ENCODE measurements at regions not wholly inside any gene's neighbourhood (a gene's known extent, or its start where the extent isn't known, plus 50 kb on each side); places are given as distances from the start of the nearest gene placed in this dataset.
A peak's percentile ranks its signal among the peaks of the same experiment; 100 is the strongest.

DNA sequence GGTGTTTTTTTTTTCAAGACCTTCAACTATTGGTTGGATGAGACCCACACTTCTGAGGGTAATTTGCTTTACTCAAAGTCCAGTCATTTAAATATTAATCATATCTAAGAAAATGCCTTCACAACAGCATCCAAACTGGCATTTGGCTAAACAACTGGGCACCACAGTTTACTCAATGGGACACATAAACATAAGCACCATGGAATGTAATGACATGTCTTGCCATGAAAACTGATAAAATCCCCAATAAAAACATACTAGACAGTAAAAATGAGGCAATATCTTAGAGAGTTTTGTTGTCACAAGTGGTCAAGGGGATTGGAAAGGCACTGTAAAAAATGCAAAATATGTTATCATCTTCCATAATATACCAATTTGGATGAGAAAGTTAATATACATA is 838.8 kb upstream of the ADAMTS5 start:
- no peak for DNase-seq

DNA sequence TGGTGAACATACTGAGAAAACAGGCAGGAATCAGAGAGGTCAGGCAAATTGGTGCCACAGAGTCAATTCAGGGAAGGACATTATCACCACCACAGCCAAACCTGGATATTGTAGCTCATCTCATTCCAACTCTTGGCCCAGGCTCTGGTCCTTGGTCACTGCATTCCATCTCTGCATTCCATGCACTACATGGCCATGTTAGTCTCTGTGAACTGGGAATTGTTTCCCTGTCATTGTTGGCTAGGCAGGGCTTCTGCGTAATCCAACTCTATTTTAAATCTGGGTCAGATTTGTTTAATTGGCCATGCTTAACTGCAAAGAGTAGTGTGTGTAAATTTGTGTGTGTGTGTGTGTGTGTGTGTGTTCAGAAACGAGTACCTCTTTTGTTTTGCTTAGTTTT is 837.6 kb upstream of the ADAMTS5 start:
- DNase-seq, result peak; percentile 47

DNA sequence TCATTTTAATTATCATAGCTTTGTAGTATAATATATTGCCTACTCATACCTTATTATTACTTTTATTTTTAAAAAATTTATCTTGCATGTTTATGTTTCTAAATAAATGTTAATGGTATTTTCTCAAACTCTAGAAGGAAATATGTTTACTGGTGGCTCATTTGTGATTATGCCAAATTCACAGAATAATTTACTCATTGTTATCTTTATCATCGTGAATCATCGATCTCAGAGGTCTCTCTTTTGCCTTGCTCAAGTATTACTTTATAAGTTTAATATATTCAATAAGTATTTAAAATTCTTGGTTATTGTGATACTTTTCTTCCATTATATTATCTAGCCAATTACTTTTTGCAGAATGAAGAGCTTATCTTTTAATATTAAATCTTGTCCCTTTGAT is 836.7 kb upstream of the ADAMTS5 start:
- no peak for DNase-seq

DNA sequence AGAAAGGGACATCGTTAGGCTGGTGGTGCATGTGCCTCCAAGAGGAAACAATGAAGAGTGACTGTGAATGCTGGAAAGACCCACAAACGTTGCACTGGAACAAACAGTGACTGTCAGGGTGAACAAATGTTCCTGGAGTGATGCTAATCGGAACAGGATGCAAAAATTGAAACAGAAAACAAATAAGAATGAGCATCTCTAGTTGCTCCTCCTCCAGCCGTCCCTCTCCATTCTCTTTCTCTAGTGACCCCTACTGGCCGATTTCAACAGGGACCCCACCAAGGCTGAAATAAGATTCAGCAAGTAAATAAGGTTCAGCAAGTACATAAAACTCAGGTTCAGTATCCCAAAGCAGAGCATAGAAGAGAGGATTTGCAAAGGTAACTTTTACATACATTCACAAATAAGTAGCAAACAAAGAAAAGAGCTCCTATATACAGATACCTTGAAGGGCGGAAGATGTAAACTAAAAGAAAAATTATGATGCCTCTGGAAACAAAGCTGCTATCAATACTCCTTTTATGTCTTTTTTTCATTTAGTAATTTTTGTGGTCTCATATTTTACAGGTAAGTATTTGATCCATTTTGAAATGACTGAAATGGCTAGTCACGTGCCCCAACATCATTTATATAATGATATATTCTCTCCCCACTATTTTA is 836.1 kb upstream of the ADAMTS5 start:
- DNase-seq, result peak; percentile 52

DNA sequence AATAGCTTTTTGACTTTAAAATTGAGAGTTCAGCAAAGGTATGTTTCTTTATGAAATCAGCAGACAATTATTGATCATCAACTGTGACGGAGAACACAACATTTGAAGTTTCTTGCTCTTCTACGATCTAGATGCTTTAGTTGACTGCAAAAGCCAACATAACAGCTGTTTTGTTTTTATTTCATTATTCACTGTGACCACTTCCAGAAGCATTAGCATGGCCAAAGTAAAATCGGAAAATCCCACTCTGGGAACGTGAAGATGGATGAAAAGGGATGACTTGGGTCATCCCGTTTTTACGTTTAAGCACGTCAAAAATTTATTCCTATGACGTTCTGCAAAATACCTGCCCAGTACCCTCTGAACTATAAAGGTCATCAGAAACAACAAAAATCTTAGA is 833.0 kb upstream of the ADAMTS5 start:
- no peak for DNase-seq

DNA sequence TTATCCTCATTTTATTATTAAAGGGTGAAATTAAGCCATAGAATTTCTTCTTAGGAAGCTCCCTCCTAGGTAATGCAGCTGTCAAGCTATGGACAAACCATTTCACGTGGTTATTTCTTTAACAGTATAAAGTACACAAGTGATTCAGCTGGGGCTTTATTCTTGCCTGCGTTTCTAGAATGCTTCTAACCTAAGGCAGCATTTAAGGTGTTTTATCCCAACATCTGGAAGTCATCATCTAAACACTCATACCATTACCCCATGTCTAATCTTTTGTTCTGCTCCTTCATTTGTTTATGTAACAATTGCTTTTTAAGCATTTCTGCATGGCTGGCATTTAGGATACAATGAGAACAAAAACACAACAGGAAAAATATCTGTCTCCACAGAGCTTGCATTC is 829.2 kb upstream of the ADAMTS5 start:
- no peak for DNase-seq

DNA sequence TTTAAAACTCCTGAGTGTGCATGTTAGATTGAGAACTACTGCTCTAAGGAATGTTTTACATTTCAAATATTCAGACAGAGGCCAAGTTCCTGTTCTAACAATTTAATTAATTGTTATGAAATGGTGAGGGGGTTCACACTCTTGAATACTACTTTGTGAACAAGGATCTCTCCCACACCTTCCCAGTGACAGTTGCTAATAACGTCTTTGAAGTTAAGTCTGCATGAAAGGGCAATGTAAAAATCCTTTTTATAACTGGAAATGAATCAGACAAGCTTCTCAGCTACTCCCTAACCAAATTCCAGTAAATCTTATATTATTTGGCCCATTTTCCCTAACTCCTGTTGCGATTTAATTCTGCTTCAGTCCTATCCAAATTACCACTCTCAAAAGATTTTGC is 828.5 kb upstream of the ADAMTS5 start:
- no peak for DNase-seq

DNA sequence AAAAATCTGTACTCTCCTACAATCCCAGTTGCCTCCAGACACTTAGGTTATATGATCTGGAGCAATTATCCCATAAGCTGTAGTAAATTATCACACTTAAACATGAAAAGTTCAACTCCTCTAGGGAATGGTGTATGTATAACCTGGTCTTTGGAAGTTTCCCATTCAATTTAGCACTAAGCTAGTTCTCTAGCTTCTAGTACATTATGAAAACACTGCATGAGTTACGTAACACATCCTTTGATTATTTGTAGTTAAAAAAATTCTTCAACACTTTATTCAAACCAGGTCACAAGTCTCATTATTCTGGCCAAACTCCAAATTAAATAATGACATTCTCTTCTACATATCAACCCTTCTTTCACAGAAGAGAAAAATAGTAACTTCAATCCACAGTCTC is 827.0 kb upstream of the ADAMTS5 start:
- DNase-seq, result no peak

DNA sequence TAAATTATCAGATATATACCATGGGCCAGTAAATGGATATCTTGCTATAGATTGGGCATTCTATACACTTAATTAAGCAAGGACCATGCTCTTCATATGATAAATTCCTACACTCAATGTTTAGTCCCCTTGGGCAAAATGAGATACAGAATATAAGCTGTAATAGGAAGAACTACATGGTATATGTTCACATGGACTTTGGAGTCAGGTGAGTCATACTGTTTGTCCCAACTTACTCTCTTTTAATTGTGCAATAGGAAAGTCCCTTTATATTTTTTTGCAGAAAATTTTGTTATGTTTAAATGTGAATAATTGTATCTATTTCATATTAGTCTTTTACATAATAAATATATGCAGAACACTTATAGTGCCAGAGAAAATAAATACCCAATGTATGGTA is 820.2 kb upstream of the ADAMTS5 start:
- DNase-seq, result no peak

DNA sequence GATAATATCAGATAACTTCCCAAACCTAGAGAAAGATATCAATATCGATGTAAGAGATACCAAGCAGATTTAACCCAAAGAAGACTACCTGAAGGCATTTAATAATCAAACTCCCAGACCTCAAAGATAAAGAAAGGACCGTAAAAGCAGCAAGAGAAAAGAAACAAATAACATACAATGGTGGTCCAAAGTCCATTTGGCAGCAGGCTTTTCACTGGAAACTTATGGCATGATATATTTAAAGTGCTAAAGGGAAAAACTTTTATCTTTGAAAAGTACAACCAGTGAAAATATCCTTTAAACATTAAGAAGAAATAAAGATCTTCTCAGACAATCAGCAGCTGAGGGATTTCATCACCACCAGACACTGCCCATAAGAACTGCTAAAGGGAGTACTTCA is 812.7 kb upstream of the ADAMTS5 start:
- no peak for DNase-seq

DNA sequence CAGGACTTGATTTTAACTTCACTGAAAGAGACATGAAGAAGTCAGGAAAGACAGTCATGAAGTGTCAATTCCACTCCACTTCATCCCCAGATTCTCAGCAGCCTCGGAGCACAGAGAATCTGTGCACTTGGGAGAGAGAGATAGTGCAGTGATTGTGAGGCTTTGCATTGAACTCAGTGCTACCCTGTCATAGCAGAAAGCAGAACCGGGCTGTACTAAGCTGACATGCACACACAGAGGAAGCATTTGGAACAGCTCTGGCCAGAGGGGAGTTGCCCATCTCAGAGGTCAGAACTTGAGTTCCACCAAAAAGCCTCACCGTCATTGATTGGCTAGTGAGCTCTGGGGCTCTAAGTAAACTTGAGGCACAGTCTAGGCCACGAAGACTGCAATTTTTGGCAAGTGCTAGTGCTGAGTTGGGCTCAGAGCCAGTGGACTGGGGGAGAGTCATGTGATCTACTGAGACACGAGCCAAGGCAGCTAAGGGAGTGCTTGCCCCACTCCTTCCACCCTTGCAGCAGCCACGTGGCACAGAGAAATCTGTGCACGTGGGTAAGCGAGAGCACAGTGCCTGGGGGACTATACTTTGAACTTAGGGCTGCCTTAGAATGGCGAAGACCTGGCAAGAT is 810.2 kb upstream of the ADAMTS5 start:
- DNase-seq, result no peak

DNA sequence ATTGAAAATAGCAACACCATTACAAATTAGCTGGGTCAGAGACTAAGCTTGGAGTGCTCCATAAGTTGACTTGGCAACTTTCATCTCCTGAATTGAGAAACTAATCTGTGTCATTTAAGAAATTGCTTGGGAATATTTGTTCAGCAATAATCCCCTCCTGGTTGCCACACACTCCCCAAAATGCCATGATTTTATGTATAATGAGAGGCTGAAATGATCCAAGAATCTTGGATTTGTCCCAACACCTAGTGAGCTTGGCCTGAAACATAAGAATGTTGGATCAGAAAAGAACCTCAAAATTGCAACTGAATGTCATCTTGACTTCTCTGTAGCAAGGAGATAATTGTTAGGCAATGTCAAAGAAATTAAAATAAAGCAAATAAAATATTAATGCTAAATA is 805.9 kb upstream of the ADAMTS5 start:
- DNase-seq, result peak; percentile 47

DNA sequence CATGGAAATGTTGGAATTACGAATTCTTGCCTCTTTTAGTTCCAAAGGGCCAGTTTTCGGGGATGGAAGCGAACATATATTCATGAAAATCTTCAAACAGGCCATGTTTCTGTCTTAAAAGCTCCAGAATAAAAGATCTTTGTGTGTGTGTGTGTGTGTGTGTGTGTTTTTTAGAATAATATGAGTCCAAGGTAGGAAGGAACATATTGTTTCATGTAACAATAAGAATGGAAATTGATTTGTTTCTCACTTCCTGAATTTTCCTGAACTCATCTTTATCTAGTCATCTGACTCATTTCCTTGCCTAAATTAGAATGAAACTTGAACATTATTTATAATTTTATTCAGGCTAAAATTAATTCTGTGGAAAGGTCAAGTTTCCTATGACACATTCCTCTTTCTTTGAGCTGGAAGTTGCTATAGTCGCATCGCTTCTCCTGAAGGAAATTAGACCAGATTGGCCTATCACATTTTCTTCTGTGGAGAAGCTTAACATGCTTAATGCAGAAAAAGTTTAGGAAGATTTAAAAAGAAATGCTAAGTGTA is 805.1 kb upstream of the ADAMTS5 start:
- DNase-seq, result no peak

DNA sequence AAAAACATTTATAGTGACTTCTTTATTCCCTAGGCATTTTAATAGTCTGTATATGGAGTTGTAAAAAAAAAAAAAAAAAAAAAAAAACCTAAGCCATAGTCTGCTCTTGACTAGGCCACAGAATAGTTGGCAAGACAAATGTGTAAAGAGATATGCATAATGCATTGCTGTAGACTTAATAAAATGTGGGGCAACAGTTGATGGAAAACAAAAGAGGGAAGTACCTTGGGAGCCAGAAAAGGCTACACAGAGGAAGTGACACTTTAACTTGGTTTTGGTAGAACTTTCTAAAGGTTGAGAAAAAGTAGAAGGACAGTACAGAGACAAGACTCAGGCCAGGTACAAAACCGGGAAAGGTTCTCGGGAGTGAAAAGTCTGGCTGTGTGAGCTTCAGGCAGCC is 802.9 kb upstream of the ADAMTS5 start:
- DNase-seq, result no peak

DNA sequence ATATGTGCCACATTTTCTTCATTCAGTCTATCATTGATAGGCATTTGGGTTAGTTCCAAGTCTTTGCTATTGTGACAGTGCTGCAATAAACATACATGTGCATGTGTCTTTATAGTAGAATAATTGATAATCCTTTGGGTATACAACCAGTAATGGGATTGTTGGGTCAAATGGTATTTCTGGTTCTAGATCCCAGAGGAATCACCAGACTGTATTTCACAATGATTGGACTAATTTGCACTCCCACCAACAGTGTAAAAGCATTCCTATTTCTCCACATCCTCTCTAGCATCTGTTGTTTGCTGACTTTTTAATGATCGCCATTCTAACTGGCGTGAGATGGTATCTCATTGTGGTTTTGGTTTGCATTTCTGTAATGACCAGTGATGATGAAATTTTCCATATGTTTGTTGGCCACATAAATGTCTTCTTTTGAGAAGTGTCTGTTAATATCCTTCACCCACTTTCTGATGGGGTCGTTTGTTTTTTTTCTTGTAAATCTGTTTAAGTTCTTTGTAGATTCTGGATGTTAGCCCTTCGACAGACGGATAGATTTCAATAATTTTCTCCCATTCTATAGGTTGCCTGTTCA is 801.3 kb upstream of the ADAMTS5 start:
- DNase-seq, result peak; percentile 55

DNA sequence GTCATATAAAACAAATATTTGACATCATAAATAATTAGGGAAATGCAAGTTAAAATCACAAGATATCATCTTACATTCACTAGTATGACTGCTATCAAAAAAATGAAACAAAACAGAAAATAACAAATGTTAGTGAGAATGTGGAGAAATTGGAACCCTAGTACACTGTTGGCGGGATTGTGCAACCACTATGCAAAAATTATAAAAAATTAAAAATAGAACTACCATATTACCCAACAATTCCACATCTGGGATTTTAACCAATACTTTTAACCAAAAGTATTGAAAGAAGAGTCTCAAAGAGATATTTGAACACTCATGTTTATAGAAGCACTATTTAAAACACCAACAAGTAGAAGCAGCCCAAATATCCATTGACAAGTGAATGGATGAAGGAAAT is 797.2 kb upstream of the ADAMTS5 start:
- DNase-seq, result no peak

DNA sequence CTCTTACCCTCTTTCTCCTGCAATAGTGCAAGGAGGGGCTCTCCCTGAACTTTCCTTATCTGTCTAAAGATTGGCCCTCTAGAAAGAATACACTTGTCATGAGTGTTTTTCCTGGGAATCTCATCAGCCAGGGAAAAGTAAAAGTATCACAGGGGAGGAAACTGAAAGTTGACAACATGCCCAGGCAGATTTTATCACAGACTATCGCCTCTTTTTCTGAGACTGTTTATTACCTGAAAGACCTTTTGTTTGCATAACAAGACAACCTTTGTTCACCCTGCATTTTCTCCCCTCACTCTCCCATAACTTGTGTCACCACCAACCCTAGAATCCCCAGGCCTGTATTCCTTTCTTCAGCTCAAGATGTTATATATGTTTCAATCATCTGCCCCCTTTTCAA is 794.7 kb upstream of the ADAMTS5 start:
- no peak for DNase-seq

DNA sequence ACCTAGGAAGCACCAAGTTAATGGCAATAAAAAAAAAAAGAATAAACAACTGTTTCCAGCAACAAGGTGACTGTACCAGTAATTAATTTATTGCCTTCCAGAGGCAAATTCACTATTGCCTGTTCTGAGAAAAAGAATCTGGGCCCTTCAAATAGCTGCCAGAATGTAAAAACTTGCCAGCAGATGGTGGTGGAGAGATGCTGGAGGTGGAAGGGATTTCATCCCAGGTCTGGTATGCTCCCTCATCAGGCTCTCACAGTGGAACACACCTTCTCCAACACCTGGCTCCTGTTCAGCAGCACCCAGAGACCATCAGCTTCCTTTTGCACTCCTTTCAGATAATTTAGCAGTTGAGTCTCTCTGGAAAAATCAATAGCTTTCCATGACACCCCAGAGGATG is 792.9 kb upstream of the ADAMTS5 start:
- no peak for DNase-seq

DNA sequence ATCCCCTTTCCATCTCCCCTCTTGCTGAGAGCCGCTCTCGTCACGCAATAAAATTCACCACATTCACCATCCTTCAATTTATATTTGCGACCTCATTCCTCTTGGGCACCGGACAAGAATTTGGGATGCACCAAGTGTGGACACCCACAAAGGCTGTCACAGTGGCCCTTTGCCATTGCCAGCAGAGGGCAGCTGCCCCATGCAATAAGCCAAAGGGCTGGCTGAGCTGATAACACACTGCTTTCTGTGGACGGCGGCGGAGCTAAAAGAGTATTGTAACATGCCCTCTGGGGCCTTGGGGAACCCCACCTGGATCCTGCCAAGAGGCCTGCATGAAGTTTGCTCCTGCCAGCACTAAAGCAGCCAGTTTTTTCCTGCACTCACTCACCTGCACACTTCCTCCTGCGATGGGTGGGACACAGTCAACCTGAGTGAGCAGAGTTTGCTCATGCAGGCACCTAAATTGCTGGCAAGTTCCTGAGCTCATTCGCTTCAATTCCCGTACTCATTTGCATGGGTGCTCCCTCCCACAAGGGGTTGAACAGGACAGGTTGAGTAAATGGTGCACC is 792.3 kb upstream of the ADAMTS5 start:
- no peak for DNase-seq

DNA sequence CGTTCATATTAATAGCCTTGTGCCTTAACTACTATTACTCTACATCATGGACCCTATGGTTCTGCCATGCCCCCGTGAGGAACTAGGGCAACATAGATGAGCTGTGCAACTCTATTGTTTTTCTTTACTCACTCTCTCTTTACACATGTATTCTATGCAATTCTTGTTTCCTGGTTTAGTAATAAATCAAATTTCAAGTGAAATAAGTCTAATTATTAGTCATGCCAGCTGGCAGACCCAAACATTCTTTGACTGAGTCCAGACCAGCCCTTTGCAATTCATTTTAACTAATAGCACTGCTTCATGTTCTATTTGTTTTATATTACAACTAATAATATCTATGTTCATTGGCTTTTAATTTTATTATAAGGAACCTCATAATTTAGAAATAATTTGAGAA is 789.3 kb upstream of the ADAMTS5 start:
- no peak for DNase-seq

DNA sequence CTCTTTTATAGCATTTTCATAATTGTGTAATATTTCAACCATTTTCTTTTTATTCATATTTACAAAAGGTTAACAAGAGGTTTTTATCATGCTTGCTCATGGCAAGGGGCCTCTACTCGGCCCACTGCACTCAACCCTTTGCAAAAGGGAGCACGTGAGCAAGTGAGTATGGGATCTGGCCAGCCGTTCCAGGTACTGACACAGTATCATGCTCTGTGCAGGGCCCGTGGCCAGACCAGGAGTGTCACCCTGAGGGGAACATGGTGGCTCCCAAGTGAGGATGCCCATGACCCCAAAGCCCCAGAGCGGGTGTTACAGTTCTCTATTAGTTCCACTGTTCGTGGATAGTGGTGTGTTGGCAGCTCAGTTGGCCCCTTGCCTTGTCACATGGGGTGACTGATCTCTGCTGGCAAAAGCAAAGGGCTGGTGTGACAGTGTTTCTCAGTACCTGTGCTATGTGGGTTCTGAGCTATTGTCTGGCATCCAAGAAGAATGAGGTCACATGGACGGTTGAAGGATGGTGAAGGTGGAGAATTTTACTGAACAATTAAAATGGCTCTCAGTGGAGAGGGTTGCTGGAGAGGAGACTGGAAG is 777.2 kb upstream of the ADAMTS5 start:
- DNase-seq, result no peak

DNA sequence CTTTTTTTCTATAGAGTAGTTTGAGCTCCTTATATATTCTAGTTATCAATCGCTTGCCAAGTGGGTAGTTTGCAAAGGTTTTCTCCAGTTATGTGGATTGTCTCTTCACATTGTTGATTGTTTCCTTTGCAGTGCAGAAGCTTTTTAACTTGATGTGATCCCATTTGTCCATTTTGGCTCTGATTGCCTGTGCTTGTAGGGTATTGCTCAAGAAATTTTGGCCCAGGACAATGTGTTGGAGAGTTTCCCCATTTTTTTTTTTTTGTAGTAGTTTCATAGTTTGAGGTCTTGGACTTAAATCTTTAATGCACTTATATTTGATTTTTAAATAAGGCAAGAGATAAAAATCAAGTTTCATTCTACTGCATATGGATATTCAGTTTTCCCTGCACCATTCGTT is 774.8 kb upstream of the ADAMTS5 start:
- no peak for DNase-seq

DNA sequence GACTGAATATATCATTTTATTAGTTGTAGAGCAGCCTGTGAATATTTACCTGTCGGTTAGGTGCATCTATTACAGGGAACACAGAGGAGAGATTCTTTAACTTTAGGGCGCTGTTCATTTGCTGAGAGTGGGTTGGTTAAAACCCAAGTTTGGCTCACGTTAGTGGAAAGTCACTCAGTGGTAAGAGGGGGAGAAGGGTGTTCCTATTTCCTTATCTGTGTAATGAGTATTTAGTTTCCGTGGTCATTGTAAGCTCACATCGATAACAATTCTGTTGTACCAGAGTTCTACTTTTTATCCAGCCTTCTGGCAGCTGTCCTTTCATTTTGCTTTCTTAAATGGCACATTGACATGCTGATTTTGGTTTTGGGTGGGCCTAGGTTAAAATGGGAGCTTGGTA is 773.2 kb upstream of the ADAMTS5 start:
- no peak for DNase-seq

DNA sequence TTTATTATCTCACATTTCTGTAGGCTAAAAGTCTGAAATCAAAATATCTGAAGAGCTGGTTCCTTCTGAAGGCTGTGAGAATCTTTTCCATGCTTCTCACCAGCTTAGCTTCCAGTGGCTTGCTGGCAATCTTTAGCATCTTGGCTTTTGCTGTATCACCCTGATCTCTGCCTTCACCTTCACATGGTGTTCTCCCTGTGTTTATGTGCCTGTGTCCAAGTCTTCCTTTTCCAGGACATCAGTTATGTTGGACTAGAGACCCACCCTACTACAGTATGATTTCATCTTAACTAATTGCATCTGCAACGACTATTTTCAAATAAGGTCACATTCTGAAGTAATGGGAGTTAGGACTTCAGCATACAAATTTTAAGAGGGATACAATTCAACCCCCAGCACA is 772.3 kb upstream of the ADAMTS5 start:
- no peak for DNase-seq
